ENCODE measurements at regions not wholly inside any gene's neighbourhood (a gene's known extent, or its start where the extent isn't known, plus 50 kb on each side); places are given as distances from the start of the nearest gene placed in this dataset.
"Not testable (repeated sequence)": the region's sequence is repeated elsewhere in the genome, so short reads cannot be mapped to it uniquely, and the experiment has no call there.

- no peak for DNase-seq
Observed at GRCh38 chr20:53855733-53856132, 214.7 kb downstream of the BCAS1 start.

GRCh38 chr20:53854609-53854926 is 215.8 kb downstream of the BCAS1 start:
- DNase-seq, result not testable (repeated sequence)

GRCh38 chr20:53853111-53853713 is 217.2 kb downstream of the BCAS1 start:
- no peak for DNase-seq

DNA sequence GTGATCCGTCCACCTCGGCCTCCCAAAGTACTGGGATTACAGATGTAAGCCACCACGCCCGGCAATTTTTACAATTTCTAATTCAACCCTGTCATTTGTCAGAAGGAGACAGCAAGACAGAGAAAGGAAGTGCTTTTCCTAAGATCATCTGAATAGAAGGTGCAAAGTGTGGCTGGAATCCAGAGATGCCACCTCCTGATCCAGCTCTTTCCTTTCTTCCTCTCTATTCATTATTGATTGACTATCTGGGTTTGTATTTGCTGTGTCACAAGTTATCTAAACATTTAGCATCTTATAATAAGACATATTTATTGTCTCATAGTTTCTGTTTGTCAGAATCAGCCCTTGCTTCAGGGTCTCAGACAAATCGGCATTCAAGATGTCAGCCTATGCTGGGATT is 217.7 kb downstream of the BCAS1 start:
- no peak for DNase-seq

DNA sequence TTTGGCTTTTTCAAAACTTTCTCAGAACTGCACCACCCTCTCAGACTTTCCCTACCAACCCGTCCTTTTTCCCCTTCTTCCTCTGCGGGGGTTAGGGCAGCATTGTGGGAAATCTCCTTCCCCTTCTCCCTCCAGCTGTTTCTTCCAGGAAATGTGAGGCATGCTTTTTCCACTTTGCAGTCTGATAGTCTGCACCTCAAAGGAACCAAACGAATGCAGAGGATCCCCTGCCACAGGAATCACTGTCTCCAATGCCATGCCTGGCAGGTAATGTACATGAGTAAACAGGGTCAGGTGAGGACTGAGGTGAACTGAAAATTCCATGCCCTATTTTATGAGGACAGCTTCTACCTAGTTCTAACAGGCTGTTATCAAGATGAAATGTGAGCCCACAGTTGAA is 218.4 kb downstream of the BCAS1 start:
- DNase-seq, result no peak

GRCh38 chr20:53850319-53850718 is 220.1 kb downstream of the BCAS1 start:
- no peak for DNase-seq

- DNase-seq, result no peak
Observed at GRCh38 chr20:53849471-53850059, 220.8 kb downstream of the BCAS1 start.

DNA sequence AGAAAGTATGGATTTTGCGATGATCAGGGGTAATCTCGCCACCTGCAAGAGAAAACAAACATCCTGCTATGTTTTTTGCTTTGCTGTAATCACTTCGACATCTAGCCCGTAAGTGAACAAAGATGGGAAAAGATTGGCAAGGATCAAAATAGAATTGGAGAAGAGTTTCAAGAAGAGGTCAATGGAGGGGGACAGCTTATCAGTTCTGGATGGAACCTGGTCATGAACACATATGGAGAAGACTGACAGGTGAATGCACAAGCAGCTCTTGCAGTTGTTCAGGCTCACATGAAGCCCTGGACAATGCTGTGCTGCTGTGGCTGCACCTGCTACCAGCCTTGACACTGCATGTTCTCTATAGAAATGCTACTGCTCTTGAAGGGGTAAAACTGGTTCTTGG is 222.1 kb downstream of the BCAS1 start:
- DNase-seq, result no peak

DNA sequence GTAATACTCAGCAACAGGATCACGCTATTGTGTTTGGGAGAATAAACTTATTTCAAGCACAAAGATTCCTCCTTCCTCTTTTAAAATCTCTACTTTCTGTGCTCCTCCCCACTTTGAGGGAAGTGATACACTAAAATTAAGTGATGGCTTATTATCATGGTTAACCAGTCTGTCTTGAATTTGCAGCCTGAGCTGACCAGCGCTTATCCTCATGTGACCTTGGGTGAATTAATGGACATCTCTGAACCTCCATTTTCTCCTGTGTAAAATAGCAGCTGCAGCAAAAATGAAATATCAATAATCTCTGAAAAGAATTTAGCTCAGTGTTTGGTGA is 222.6 kb downstream of the BCAS1 start:
- DNase-seq, result no peak

DNA sequence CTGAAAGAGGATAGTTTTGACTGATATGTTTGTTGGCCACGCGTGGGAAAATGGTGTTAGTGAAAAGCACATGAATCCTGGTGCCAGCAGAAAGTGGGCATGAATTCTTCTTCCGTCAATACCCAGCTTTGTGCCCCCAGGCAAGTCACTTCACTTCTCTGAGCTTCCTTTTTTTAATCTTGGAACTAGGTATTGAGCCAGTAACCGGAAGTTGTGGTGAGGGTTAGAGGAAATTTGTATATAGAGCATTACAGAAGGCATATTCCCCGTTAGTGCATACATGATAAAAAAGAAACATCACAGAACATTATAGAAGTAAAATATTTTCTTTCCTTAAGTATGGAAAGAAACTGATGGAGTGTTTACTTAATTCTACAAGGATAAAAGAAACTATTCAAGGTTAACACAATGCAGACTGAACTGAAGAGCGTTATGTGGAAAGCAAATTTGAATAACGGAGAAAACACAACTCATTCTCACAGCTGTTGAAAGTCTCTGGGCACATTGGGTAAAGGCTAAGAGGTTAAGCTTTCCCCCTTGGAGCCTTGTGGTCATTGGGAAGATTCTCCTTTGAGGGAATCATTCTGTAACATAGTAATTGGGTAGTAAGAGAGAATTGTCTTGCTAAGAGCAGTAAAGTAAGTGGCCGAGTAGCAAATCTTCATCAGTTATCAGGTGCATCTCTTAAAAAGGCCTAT is 223.1 kb downstream of the BCAS1 start:
- no peak for DNase-seq

DNA sequence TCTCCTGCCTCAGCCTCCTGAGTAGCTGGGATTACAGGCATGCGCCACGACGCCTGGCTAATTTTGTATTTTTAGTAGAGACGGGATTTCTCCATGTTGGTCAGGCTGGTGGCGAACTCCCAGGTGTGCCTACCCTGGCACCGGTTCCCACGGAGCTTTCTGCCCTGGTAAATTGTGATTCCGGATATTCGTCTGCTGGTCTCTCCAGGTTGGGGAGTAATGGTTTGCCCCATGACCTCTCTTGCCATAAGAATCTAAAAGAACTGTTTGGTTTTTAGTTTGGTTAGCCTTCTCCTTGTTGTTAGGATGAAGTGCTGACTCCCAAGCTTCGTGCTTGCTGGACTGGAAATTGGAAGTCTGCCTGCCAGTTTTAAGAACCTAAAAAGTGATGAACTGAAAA is 223.8 kb downstream of the BCAS1 start:
- DNase-seq, result no peak

- no peak for DNase-seq
Observed at GRCh38 chr20:53845980-53846379, 224.4 kb downstream of the BCAS1 start.

DNA sequence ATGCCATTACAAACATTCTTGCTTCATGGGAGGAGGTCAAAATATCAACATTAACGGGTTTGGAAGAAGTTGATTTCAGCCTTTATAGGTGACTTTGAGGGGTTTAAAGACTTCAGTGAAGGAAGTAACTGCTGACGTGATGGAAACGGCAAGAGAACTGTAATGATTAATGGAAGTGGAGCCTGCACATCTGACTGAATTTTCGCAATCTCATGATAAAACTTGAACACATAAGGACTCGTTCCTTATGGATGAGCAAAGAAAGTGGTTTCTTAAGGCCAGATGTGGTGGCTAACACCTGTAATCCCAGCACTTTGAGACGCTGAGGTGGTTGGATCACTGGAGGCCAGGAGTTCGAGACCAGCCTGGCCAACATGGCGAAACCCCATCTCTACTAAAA is 226.1 kb downstream of the BCAS1 start:
- DNase-seq, result no peak

- no peak for DNase-seq
Observed at GRCh38 chr20:53843645-53844044, 226.7 kb downstream of the BCAS1 start.

DNA sequence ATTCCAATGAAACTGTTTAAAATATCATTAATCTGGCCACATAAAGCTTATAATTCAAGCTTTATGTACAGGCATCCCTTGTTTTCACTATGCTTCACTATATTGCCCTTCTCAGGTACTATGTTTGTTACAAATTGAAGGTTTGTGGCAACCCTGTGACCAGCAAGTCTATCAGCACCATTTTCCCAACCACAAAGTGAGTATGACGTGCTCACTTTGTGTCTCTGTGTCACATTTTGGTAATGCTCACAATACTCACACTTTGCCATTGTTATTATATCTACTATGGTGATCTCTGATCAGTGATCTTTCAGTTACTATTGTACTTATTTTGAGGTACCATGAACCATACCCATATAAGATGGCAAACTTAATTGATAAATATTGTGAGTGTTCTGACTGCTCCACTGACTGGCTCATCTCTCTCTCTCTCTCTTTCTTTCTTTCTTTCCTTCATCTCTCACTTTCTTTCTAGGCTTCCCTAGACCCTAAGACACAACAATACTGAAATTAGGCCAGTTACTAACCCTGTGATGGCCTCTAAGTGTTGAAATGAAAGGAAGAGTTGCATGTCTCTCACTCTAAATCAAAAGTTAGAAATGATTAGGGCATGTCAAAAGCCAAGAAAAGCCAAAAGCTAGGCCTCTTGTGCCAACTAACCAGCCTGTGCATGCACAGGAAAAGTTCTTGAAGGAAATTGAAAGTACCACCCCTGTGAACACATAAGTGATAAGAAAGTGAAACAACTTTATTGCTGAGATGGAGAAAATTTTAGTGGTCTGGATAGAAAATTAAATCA is 227.9 kb downstream of the BCAS1 start:
- no peak for DNase-seq

GRCh38 chr20:53841741-53842140 is 228.7 kb downstream of the BCAS1 start:
- DNase-seq, result no peak

DNA sequence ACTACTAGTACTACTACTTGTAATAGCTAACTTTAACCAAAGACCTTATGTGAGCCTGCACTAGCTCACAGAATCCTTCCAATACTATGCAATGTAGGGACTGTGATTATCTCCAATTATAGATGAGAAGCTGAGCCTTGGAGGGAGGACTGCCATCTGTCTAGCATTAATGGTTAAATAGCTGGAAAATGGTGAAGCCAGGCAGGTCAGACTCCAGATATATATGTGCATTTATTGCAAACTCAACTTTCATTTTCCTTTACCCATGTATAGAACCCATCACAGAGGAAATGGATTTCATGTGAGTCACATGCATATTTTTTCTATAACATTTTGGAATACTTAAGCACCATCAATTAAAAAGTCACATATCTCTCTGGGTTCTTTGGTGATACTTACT is 229.9 kb downstream of the BCAS1 start:
- no peak for DNase-seq

GRCh38 chr20:53839423-53840176 is 230.8 kb downstream of the BCAS1 start:
- no peak for DNase-seq

- no peak for DNase-seq
Observed at GRCh38 chr20:53838311-53838868, 232.0 kb downstream of the BCAS1 start.

DNA sequence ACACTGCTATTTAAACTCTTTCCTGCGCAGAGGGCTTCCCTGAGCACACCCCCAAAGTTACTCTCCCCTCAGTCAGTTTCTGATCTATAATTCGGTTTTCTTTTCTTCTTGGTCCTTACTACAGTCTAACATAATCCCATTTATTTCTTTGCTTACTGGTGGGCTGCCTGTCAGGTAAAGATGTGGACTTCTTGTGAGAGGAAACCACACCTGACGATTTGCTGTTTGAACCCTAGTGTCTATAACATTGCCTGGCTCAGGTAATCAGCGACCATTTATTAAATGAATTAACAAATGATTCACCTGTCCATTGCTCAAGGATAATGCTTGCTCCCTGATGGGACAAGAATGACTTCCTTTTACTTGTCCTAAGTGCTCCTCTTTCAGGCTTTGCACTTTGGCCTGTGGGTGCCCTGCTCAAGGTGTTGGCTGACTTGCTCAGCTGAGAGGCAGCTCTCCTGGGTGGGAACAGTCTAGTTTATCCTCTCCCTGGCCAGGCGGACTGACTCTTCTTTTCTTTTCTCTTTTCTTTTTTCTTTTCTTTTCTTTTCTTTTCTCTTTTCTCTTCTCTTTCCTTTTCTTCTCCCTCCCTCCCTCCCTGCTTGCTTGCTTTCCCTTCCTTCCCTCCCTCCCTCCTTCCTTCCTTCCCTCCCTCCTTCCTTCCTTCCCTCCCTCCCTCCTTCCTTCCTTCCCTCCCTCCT is 233.1 kb downstream of the BCAS1 start:
- no peak for DNase-seq

GRCh38 chr20:53834749-53835148 is 235.6 kb downstream of the BCAS1 start:
- no peak for DNase-seq

DNA sequence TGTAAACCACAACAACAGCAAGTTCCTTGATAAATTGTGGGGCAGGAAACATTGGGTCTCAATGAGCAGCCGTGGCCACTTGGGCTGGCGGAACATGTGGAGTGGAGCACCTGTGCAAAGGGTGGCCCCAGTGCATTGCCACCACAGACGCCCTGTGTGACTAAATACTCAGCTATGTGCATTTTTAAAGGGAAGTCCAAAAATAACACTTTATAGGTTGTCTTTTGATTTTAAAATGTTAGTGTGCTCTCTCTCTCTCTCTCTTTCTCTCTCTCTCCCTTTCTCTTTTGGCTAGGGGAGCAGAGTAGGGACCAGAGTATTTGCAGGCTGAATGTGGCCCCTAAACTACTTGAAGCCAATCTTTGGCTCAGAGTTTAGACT is 236.3 kb downstream of the BCAS1 start:
- no peak for DNase-seq
